NCI-H146 treated with DMSO at 0.1 percent for 48 hours (cell line): ENCODE measurements at regions not wholly inside any gene's neighbourhood (a gene's known extent, or its start where the extent isn't known, plus 50 kb on each side); places are given as distances from the start of the nearest gene placed in this dataset.

Experiments
- DNase-seq: peaks from one replicate; lab custom pipeline; 2025; ENCODE audit not compliant: unreplicated experiment; lab: John Stamatoyannopoulos, UW

- DNase-seq: no peak
These were observed 279.8 kb downstream of the UTP18 start for GRCh38 chr17:51540151-51540550.

- no peak for DNase-seq
These were observed 280.9 kb downstream of the UTP18 start for GRCh38 chr17:51541215-51541614.

- no peak for DNase-seq
These were observed 285.8 kb downstream of the UTP18 start for GRCh38 chr17:51546114-51546513.

GRCh38 chr17:51548125-51548524 is 287.8 kb downstream of the UTP18 start:
- DNase-seq: no peak

GRCh38 chr17:51555153-51555552 is 294.8 kb downstream of the UTP18 start:
- DNase-seq: no peak

- no peak for DNase-seq
These were observed 299.4 kb downstream of the UTP18 start for GRCh38 chr17:51559778-51560177.

GRCh38 chr17:51560398-51560797 is 300.1 kb downstream of the UTP18 start:
- no peak for DNase-seq

- no peak for DNase-seq
These were observed 303.6 kb downstream of the UTP18 start for GRCh38 chr17:51563961-51564360.

GRCh38 chr17:51572115-51572514 is 311.8 kb downstream of the UTP18 start:
- DNase-seq: no peak
